Suprapubic skin (tissue), 3 donors: ENCODE measurements at regions not wholly inside any gene's neighbourhood (a gene's known extent, or its start where the extent isn't known, plus 50 kb on each side); places are given as distances from the start of the nearest gene placed in this dataset.

Source experiments
- CTCF ChIP-seq, 2 donors: fragments of 200-600 bp in 1 of 2; fragments of 450-650 bp in 1 of 2; sonication (generic) in 1 of 2; IDR thresholded peaks; one replicate each; pipeline ENCODE4 v1.5.1; 2016 to 2019; ENCODE audit warnings: antibody characterized with exemption in 2 of 2, mild to moderate bottlenecking in 1 of 2, moderate library complexity in 1 of 2
- EP300 ChIP-seq: sonication (generic); formaldehyde crosslinking; IDR thresholded peaks from one replicate; pipeline ENCODE4 v1.6.1; 2017; ENCODE audit warnings: antibody characterized with exemption

- TF ChIP-seq CTCF (IDR thresholded peaks at IDR 0.05): no peak
- no peak for TF ChIP-seq EP300
Measured at GRCh38 chr2:217263756-217264155, 403.9 kb upstream of the TNP1 start.
